ENCODE measurements at regions not wholly inside any gene's neighbourhood (a gene's known extent, or its start where the extent isn't known, plus 50 kb on each side); places are given as distances from the start of the nearest gene placed in this dataset.

DNA sequence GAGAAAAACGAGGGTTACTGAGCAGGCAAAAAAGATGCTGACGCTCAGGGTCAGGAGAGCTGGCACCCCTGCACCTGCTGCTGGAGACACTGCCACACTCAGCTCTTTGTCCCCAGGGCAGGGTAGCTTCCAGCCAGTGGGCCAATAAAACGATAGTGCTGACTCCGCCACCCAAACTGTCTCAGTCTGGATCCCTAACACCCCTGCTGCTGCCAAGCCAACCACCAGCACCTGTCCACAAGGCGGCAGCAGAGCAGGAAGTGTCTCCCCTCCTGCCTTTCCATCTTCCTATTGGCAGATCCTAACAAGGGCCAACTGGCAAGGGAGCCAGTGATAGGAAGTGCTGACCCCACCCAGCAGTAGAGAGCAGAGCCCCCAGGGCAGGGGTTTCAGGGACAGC, 531.5 kb upstream of the SALL3 start:
- Mint-ChIP-seq H3K27me3 (peaks cover 3% of the 10 kb centered on the region), H3K27ac (no peak overlapping the region), H3K4me1 (no peaks in the 10 kb centered on the region), H3K4me3 (no peak overlapping the region), H3K9me3 (no peaks in the 10 kb centered on the region), H3K36me3 (no peaks in the 10 kb centered on the region)
- DNase-seq: no peak

DNA sequence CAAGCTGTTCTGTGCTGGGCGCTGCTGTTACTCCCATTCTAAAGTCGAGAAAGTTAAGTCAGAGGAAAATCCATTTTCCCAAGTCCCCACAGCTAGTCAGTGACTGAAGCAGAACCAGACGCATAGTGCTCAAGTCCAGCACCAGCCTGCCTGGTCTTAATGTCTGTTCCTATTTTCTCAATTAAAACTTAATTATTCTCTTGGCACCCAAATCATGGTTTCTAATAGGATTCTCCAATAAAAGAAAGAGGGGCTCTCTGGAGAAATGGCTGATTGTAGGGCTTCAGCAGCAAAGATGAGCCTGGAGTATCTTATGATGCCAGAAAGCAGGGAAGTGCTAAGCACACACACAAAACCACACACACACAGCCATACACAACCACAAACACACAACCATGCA, 531.0 kb upstream of the SALL3 start:
- peaks cover 3% of the 10 kb centered on the region for H3K27me3 Mint-ChIP-seq
- no peak for DNase-seq
- no peak overlapping the region for H3K4me3 Mint-ChIP-seq
- no peaks in the 10 kb centered on the region for H3K4me1 Mint-ChIP-seq
- H3K9me3 Mint-ChIP-seq: no peaks in the 10 kb centered on the region
- H3K27ac Mint-ChIP-seq: no peak overlapping the region
- no peaks in the 10 kb centered on the region for H3K36me3 Mint-ChIP-seq

DNA sequence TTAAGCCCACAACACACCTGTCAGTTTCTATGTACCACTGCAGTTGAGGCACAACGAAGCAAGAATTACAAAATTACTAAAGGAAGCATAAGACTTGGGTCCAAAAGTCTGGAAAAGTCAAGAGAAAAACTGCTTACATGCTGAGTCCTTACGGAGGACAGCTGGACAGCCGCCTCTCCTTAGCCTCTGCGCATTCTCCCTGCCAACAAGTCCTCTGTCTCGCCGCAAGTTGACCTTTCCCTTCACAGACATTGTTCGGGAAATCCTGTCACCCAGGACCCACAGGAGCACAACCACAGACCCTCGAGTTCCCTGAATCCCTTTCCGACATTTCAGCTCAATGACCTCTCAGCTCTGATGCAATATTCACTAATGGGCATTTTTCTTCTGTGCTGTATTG, 525.4 kb upstream of the SALL3 start:
- Mint-ChIP-seq H3K36me3 (no peaks in the 10 kb centered on the region), H3K4me1 (no peaks in the 10 kb centered on the region), H3K9me3 (no peaks in the 10 kb centered on the region), H3K27ac (no peak overlapping the region), H3K27me3 (peaks cover 3% of the 10 kb centered on the region), H3K4me3 (no peak overlapping the region)
- no peak for DNase-seq

DNA sequence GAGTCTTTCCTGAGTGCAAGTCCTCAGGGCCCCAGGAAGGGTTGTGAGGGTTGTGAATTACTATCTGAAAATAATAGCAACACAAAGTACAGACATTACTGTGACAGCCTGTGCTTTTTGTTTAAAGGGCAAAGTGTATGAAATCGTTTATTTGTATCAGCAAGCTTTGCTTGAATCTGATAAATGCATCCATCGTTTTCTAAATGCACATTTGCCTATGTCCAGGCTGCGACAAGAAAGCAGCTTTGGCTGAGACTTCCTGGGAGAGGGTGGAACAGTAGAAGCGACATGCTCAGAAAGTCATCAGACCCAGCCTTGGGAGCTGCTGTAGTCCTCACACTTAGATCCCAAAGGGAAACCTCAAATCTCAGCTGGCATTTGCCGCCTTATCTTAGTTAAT, 524.2 kb upstream of the SALL3 start:
- H3K27me3 Mint-ChIP-seq: peaks cover 3% of the 10 kb centered on the region
- DNase-seq: no peak

DNA sequence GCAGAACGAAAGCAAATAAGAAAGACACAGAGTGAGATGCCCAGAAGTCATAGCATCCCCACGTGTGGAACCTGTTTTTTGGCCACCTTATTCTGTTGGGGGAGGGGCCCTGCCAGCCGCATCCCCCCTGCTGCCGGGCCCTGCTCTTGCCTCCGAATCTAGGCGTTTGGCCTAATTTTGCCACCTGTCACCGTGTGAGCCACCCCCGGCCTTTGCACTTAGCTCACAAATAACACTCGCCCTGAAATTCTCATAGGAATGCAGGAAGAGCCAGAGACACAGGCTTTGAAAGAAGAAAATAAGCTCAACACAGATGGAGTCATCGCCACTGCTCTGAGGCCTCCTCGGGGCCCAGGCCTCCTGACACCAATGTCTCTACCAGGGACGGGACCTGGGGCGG, 522.6 kb upstream of the SALL3 start:
- no peak for DNase-seq
- H3K36me3 Mint-ChIP-seq: no peaks in the 10 kb centered on the region
- no peak overlapping the region for H3K4me3 Mint-ChIP-seq

More for the DNA sequence above, 524.2 kb upstream of the SALL3 start:
- no peak overlapping the region for H3K4me3 Mint-ChIP-seq
- no peaks in the 10 kb centered on the region for H3K4me1 Mint-ChIP-seq
- no peaks in the 10 kb centered on the region for H3K36me3 Mint-ChIP-seq
- no peaks in the 10 kb centered on the region for H3K9me3 Mint-ChIP-seq
- no peak overlapping the region for H3K27ac Mint-ChIP-seq

DNA sequence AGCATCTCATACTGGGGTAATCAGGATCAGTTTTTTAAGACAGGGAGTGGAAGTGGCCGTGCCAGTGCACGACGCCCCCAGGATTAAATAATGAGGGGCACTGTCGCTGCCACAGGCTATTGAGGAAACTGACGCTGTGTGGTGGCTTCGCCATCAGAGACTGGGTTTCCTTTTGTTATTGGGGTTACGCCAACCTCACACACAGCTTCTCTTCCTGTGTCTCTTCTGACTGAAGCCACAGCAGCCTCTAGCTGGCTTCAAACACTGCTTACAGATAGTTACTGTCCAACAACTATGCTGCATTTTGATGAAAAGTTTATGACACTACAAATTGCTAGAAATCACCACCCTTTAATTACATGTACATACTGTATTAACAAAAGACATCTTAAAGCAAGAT, 521.9 kb upstream of the SALL3 start:
- no peak for DNase-seq
- no peak overlapping the region for H3K27ac Mint-ChIP-seq
- H3K9me3 Mint-ChIP-seq: peaks cover 3% of the 10 kb centered on the region
- no peaks in the 10 kb centered on the region for H3K4me1 Mint-ChIP-seq
- no peak overlapping the region for H3K4me3 Mint-ChIP-seq
- no peaks in the 10 kb centered on the region for H3K27me3 Mint-ChIP-seq
- H3K36me3 Mint-ChIP-seq: no peaks in the 10 kb centered on the region

More for the DNA sequence above, 522.6 kb upstream of the SALL3 start:
- Mint-ChIP-seq H3K4me1 (no peaks in the 10 kb centered on the region), H3K27ac (no peak overlapping the region), H3K27me3 (no peaks in the 10 kb centered on the region), H3K9me3 (no peaks in the 10 kb centered on the region)

DNA sequence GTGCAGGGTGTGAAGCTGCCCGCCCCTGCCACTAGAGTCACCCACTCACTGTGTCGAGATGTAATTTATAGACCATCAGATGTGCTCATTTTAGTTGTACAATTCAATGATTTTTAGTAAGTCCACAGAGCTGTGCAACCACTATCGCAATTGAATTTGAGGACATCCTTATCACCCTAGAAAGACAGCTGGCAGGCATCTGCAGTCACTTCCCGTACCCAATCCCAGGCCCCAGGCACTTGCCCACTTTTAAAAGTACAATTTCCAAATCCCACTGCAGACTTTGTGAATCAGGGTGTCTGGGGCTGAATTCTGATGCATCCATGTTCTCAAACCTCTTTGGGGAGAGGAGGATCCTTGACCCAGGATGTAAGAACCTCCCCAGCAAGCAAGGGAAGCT, 521.3 kb upstream of the SALL3 start:
- Mint-ChIP-seq H3K4me1 (no peaks in the 10 kb centered on the region), H3K36me3 (no peaks in the 10 kb centered on the region), H3K27ac (no peak overlapping the region), H3K4me3 (no peak overlapping the region), H3K27me3 (no peaks in the 10 kb centered on the region), H3K9me3 (peaks cover 3% of the 10 kb centered on the region)
- no peak for DNase-seq

DNA sequence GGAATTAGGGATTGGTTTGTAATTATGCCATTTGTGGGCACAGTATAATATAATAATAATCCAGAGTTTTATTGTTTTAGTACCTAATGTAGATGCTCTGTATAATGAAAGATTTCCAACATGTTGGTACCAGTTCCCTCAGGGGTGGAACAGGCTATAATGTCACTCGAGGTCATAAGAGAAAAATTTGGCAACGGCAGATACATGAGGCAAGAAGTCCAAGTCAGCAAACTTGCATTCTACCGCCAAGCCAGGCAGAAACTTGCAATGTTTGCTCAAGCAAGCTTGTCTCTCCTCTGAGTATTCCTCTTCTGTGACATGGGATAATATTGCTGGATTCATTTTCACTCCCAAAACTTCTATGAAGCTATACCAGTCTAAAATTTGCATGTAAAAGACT, 520.0 kb upstream of the SALL3 start:
- no peak overlapping the region for H3K27ac Mint-ChIP-seq
- H3K4me1 Mint-ChIP-seq: no peaks in the 10 kb centered on the region
- peaks cover 9% of the 10 kb centered on the region for H3K9me3 Mint-ChIP-seq
- H3K27me3 Mint-ChIP-seq: no peaks in the 10 kb centered on the region
- no peak for DNase-seq
- H3K36me3 Mint-ChIP-seq: no peaks in the 10 kb centered on the region
- H3K4me3 Mint-ChIP-seq: no peak overlapping the region

DNA sequence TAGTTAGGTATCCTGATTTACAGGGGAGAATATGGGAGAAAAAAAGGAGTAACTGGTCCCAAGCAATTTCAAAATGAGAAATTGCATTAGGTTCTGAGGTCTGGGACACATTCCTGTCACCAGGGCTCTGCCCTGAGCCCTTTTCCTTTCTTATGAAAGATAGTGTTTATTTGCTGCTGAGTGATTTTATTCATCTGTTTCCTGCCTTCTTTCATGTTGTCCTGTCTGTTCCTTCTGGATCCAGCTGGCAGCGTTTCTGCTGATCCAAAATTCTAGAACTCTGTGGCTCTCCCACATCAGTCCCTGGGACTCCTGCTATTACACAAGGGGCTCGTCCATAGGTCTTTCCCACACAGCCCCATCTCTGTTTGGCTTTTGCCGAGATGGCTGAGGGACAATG, 519.1 kb upstream of the SALL3 start:
- Mint-ChIP-seq H3K27ac (no peak overlapping the region), H3K4me1 (no peaks in the 10 kb centered on the region), H3K36me3 (no peaks in the 10 kb centered on the region), H3K27me3 (no peaks in the 10 kb centered on the region), H3K4me3 (no peak overlapping the region), H3K9me3 (peaks cover 13% of the 10 kb centered on the region)
- no peak for DNase-seq

DNA sequence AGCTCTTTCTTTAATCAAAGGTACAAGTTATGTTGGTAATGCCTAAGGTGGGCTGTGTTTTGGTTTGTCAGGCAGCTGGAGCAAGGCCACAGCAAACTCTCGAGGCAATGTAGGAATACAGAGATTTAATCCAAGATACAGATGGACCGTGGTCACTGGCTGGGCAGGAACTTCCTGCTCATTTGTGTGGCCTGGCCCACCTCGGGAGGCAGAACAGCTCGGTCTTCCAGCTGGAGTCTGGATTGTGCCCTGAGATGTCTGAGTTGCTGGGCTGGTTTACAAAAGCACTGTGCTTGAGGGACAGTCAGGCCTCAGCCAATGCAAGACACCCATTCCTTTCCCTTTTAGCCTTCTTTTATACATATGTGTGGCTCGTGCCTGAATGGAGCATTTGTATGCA, 506.1 kb upstream of the SALL3 start:
- H3K27ac Mint-ChIP-seq: no peak overlapping the region
- H3K4me1 Mint-ChIP-seq: no peaks in the 10 kb centered on the region
- no peak overlapping the region for H3K4me3 Mint-ChIP-seq
- H3K36me3 Mint-ChIP-seq: no peaks in the 10 kb centered on the region
- DNase-seq: no peak
- no peaks in the 10 kb centered on the region for H3K9me3 Mint-ChIP-seq
- H3K27me3 Mint-ChIP-seq: peaks cover 13% of the 10 kb centered on the region

DNA sequence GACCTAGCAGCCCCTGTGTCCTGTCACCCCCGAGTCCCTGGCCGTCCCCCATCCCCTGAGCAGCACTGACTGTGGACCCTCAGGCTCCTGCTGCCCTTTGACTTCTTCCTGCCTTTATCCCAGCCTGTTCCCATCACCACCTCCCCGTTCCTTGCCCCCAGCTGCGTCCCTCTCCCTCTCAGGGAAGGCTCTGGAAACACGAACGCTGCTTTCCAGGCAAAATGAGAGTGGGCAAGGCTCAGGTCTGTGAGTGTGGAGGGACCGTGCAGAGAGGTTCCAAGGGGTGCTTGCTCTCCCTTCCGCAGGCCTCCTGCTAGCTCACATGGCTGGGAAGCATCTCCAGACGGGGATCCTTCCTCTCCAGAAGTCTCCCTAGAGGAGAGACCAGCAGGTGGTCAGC, 501.8 kb upstream of the SALL3 start:
- no peak for DNase-seq
- no peak overlapping the region for H3K27ac Mint-ChIP-seq

DNA sequence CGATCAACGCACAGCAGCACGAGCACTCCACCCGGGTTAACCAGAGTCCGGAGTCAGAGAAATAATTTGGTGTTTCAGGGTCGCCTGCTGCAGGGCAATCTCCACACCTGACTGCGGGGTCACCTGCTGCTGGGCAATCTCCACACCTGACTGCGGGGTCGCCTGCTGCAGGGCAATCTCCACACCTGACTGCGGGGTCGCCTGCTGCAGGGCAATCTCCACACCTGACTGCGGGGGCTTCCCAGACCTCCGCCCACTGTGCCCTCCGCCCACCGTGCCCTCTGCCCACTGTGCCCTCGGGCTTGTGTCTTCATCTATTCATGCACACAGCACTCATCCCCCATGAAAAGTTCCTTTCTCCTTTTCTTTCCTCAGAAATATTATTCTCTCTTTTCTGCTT, 500.2 kb upstream of the SALL3 start:
- no peak overlapping the region for H3K4me3 Mint-ChIP-seq
- no peak for DNase-seq
- no peaks in the 10 kb centered on the region for H3K9me3 Mint-ChIP-seq
- no peaks in the 10 kb centered on the region for H3K27me3 Mint-ChIP-seq
- no peaks in the 10 kb centered on the region for H3K36me3 Mint-ChIP-seq
- H3K27ac Mint-ChIP-seq: no peak overlapping the region
- H3K4me1 Mint-ChIP-seq: no peaks in the 10 kb centered on the region

More for the DNA sequence above, 501.8 kb upstream of the SALL3 start:
- H3K36me3 Mint-ChIP-seq: no peaks in the 10 kb centered on the region
- H3K27me3 Mint-ChIP-seq: no peaks in the 10 kb centered on the region
- no peaks in the 10 kb centered on the region for H3K9me3 Mint-ChIP-seq
- H3K4me1 Mint-ChIP-seq: no peaks in the 10 kb centered on the region
- H3K4me3 Mint-ChIP-seq: no peak overlapping the region

DNA sequence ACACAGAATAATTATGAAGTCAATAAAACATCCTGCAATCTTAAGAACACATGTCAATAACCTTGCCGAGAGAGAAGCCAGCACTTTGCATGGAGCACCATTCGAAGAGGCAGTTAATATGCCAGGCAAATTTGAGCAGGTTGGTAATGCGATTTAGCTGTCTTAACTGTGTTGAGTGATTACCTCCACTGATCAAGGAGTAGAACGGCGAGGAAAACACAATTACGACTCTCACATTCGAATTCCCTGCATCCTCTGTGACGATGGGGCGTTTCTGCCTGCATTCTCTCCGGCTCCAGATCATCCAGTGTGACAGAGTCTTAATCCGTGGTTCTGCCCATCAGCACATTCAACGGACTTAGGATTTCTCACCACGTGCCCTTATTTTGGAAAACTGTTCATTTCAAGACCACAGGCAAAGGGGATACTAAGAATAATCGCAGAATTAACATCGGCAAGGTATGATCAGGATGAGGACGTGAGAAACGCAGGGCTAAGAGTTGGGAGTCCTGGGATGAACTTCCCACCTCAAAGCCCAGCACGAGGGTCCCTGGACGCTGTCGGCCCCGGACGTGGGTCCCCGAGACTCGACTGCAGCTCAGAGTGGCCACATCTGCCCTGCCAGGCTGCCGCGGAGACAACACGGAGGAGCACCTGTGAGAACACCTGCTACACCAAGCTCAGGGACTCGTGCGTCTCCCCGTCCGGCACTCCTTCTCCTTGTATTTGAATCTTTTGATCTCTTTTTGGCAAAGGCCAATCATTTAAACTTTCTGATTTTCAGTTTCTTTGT, 499.2 kb upstream of the SALL3 start:
- Mint-ChIP-seq H3K4me3 (no peak overlapping the region), H3K27me3 (no peaks in the 10 kb centered on the region), H3K9me3 (no peaks in the 10 kb centered on the region), H3K27ac (no peak overlapping the region), H3K36me3 (no peaks in the 10 kb centered on the region), H3K4me1 (no peaks in the 10 kb centered on the region)
- DNase-seq: no peak

DNA sequence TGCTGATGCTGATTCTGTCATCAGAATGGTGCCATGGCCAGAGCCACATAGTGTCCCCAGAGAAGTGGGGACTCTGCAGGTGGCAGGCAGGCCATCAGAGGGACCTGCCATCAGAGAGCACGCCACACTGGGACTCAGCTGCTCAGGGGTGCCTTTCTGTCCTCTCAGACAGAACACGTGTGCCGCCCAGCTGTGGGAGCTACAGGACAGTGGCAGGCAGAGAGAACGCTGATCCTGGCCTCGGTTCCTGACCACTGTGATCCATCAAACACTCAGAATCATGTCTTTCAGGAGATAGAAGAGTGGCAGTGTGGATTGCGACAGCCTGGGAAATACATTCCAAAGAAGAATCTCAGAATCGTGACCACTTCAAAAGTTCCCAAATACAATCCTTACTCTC, 497.2 kb upstream of the SALL3 start:
- Mint-ChIP-seq H3K4me1 (no peaks in the 10 kb centered on the region), H3K36me3 (no peaks in the 10 kb centered on the region), H3K9me3 (no peaks in the 10 kb centered on the region), H3K27me3 (no peaks in the 10 kb centered on the region), H3K27ac (no peak overlapping the region), H3K4me3 (no peak overlapping the region)
- no peak for DNase-seq

DNA sequence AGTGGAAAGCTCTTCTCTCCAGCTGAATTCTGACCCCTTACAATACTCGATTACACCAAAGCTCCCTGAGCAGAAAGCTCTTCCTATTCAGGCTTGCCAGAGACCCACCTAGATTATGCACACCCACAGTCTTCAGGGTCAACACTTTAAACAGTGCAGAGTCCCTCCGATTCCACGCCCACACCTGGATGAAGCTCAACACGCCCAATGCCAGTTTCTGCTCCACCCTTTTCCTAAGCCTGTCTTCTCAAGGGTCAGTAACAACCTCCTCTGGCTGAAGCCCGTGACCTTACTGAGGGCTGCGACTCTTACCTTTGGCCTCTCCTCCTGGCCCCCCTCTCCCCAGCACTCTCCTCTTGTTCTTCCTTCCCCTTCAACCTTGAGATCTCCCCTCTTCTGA, 492.0 kb upstream of the SALL3 start:
- Mint-ChIP-seq H3K36me3 (no peaks in the 10 kb centered on the region), H3K9me3 (peaks cover 2% of the 10 kb centered on the region), H3K27me3 (peaks cover 4% of the 10 kb centered on the region), H3K27ac (no peak overlapping the region), H3K4me1 (no peaks in the 10 kb centered on the region), H3K4me3 (no peak overlapping the region)
- no peak for DNase-seq

DNA sequence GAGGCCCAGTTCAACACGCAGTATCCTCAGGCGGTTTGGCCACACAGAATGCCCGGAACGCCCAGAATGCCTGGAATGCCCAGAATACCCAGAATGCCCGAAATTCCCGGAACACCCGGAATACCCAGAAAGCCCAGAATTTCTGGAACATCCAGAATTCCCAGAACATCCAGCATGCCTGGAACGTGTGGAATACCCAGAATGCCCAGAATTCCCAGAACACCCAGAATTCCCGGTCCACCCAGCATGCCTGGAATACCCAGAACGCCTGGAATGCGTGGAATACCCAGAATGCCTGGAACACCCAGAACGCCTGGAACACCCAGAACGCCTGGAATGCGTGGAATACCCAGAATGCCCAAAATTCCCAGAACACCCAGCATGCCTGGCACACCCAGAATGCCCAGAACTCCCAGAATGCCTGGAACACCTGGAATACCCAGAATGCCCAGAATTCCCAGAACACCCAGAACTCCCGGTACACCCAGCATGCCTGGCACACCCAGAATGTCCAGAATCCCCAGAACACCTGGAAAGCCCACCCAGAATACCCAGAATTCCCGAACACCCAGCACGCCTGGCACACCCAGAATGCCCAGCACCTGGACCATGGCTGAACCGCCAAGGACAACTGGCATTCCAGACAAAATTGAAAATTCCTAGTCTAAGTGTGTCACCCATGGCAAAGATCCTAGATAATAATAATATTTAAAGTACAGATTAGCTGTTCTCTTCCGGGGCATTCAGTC, 487.4 kb upstream of the SALL3 start:
- Mint-ChIP-seq H3K4me1 (no peaks in the 10 kb centered on the region), H3K4me3 (no peak overlapping the region), H3K9me3 (peaks cover 4% of the 10 kb centered on the region), H3K36me3 (peaks cover 1% of the 10 kb centered on the region), H3K27ac (no peak overlapping the region), H3K27me3 (peaks cover 4% of the 10 kb centered on the region)
- no peak for DNase-seq

Measured in activated naive CD8-positive, alpha-beta T cell treated with anti-CD3 and anti-CD28 coated beads for 36 hours (primary cell).